Stomach smooth muscle (tissue), 2 donors: ENCODE measurements at regions not wholly inside any gene's neighbourhood (a gene's known extent, or its start where the extent isn't known, plus 50 kb on each side); places are given as distances from the start of the nearest gene placed in this dataset.
"Not testable (repeated sequence)": the region's sequence is repeated elsewhere in the genome, so short reads cannot be mapped to it uniquely, and the experiment has no call there.

Experiments
- H3K27ac ChIP-seq: one replicate; pipeline ENCODE4 v1.7.0; 2013; ENCODE audit warnings: mild to moderate bottlenecking, low read length, inconsistent platforms
- H3K27me3 ChIP-seq, 2 donors: one replicate each; pipeline ENCODE4 v1.7.0; 2013; ENCODE audit warnings: low read length in 2 of 2; ENCODE audit not compliant: insufficient read depth in 2 of 2, control insufficient read depth in 1 of 2
- H3K36me3 ChIP-seq, 2 donors: one replicate each; pipeline ENCODE4 v1.7.0; 2013; ENCODE audit warnings: low read length in 2 of 2; ENCODE audit not compliant: control insufficient read depth in 2 of 2, insufficient read depth in 2 of 2
- H3K4me1 ChIP-seq: one replicate; pipeline ENCODE4 v1.7.0; 2013; ENCODE audit warnings: low read length; ENCODE audit not compliant: control insufficient read depth, insufficient read depth
- H3K4me3 ChIP-seq, 2 donors: one replicate each; pipeline ENCODE4 v1.7.0; 2013; ENCODE audit warnings: low read length in 2 of 2
- H3K9ac ChIP-seq, 2 donors: one replicate each; pipeline ENCODE4 v1.7.0; 2013; ENCODE audit warnings: low read length in 2 of 2, mild to moderate bottlenecking in 1 of 2
- H3K9me3 ChIP-seq, 2 donors: one replicate each; pipeline ENCODE4 v1.7.0; 2013; ENCODE audit warnings: low read length in 2 of 2; ENCODE audit not compliant: control insufficient read depth in 2 of 2
- donor health status: healthy.
- donor health status: Pancreatic carcinoma.

DNA sequence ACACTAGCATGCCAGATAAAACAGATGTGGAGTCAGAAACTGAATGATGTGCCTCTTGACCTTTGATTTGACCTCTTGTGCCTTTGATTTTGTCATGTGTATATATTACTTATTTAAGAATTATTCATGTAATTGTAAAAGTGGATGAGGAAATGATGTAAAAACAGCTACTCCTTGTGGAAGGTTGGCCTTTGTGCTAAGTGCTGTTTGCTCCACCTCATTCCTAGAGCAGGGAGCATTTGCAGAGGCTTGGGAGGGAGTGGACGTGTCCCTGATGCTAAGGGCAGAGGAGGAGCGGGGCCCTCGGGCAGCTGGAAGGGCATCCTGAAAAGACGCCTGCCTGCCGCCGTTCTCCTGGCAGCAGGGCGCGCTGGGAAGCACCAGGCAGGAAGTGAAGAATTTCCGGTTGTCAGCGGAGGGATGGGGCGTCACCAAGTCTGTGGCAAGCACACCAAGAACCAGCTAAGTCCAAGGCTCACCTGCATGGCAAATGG is 197.6 kb upstream of the ZNF32 start:
- no peaks in the 10 kb centered on the region for H3K4me1 ChIP-seq
- no peak overlapping the region for H3K4me3 ChIP-seq
- H3K27me3 ChIP-seq = no peaks in the 10 kb centered on the region
- no peaks in the 10 kb centered on the region for H3K36me3 ChIP-seq
- H3K9me3 ChIP-seq = no peaks in the 10 kb centered on the region
- no peak overlapping the region for H3K9ac ChIP-seq
- H3K27ac ChIP-seq = no peak overlapping the region

DNA sequence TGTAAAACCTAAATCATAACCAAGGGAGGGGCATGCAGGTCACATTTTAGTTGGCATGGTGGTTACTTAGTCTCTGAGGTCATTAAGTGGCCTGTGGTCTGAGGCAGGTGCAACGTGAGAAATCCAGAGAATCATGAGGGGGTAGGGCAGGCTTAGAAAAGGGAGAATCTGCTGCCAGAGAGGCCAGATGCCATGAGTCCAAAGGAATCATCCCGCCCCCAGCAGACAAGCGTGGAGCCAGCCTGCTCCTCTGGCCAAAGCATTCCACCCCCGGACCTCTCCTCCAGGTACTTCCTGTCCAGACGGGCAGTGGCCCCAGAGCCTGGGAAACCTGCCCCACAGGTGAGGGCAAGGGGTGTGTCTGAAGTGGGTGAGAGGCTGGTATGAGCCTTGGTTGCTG is 196.4 kb upstream of the ZNF32 start:
- Histone ChIP-seq H3K4me1 (no peaks in the 10 kb centered on the region), H3K9me3 (no peaks in the 10 kb centered on the region), H3K36me3 (no peaks in the 10 kb centered on the region), H3K27me3 (no peaks in the 10 kb centered on the region), H3K4me3 (no peak overlapping the region), H3K9ac (no peak overlapping the region), H3K27ac (no peak overlapping the region)

DNA sequence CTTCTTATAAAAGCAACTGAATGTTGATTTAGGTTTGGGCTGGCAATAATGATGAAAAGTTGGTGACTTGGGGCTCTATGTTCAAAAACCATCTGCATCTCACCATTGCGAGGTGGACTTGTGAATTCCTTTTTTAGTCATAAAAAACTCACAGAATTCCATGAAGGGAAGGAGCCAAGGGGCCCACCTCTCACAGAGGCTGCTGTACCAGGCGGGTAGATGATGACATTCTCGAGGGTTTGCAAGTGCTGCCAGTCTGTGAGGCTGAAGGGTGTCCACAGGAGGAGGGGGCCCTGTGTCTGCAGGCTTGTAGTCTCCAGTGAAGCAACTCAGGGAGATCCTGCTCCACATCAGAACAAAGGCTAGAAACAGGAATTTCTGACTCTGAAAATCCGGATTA is 195.5 kb upstream of the ZNF32 start:
- Histone ChIP-seq H3K4me1 (no peaks in the 10 kb centered on the region), H3K27ac (no peak overlapping the region), H3K4me3 (no peak overlapping the region)

DNA sequence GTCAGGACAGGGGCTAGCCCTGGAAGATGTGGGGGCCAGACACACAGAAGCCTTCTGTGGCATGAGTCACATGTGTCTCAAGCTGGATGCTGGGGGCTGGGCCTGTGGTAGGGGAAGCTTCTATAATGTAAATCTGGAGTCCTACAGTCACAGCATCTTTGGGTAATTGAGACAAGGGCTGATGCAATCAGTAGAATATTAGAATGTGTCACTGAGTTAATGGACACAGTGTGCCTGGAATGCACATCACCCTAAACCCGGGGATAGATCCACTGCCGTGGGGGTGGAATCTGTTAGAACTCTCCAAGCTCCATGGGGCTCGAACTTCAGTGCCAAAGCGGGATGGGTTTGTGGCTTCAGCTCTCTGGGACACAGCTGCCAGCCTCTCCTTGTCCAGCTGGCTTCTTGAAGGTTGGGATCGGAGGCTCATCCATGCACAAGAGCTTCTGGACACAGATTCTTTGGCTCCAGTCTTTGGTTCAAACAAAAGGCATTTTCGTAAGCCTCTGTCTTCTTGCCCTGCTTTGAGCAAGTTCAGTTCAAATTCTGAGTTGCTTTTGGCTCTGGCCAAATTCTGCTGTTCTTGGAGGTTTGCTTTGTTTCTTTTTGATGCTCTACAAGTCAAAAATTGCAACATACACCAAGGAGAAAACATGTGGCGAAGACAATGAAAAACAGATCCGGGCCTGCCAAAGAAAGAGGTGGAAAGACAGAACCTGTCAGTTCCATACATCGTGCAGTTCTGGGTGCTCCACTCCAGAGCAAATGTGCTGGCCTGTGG is 194.8 kb upstream of the ZNF32 start:
- Histone ChIP-seq H3K4me1 (no peaks in the 10 kb centered on the region), H3K9ac (no peak overlapping the region), H3K4me3 (peak overlapping the region in 1 of 2 donors; percentile 22), H3K9me3 (no peaks in the 10 kb centered on the region), H3K36me3 (no peaks in the 10 kb centered on the region), H3K27me3 (no peaks in the 10 kb centered on the region), H3K27ac (no peak overlapping the region)

More for the DNA sequence above, 195.5 kb upstream of the ZNF32 start:
- H3K27me3 ChIP-seq = no peaks in the 10 kb centered on the region
- H3K9me3 ChIP-seq = no peaks in the 10 kb centered on the region
- no peak overlapping the region for H3K9ac ChIP-seq
- H3K36me3 ChIP-seq = no peaks in the 10 kb centered on the region

DNA sequence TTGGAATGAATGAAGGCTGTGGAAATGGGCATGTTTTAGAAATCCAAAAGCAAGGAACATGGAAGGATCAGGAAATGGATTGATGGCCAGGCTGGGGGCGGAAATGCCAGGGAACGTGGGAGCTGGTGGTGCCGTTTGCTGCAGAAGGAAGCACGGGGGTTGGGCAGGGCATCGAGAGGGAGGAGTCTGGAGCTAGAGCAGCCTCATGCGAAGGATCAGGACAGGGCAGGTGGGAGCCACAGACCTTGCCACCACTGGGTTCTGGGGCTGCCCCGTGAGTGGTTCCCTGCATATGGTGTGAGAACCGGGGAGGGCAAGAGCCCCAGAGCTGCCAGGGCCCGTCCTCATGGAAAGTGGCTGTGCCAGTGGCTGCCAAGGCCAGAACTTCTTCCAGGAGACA is 193.8 kb upstream of the ZNF32 start:
- Histone ChIP-seq H3K27ac (no peak overlapping the region), H3K27me3 (no peaks in the 10 kb centered on the region), H3K4me1 (no peaks in the 10 kb centered on the region), H3K36me3 (no peaks in the 10 kb centered on the region), H3K4me3 (no peak overlapping the region), H3K9ac (no peak overlapping the region), H3K9me3 (no peaks in the 10 kb centered on the region)

DNA sequence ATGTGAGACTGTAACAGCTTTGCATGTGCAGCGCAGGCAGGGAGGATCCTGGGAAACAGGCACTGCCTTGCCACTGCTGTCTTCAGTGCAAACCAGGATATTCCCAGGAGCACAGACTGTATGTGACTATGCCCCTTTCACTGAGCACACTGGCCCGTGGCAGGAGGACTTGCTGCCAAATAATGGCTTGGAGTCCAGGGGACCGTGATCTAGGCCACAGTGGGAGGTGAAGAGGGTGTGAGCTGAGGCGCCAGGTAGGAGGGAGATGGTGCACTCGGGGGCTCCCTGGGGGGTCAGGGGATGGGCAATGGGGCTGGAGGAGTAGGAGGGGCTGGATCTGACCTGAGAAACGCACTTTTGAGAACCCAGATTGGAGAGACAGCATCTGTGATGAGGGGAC is 193.4 kb upstream of the ZNF32 start:
- Histone ChIP-seq H3K9me3 (no peaks in the 10 kb centered on the region), H3K4me1 (no peaks in the 10 kb centered on the region), H3K27ac (no peak overlapping the region), H3K36me3 (no peaks in the 10 kb centered on the region), H3K4me3 (no peak overlapping the region), H3K27me3 (no peaks in the 10 kb centered on the region), H3K9ac (no peak overlapping the region)

DNA sequence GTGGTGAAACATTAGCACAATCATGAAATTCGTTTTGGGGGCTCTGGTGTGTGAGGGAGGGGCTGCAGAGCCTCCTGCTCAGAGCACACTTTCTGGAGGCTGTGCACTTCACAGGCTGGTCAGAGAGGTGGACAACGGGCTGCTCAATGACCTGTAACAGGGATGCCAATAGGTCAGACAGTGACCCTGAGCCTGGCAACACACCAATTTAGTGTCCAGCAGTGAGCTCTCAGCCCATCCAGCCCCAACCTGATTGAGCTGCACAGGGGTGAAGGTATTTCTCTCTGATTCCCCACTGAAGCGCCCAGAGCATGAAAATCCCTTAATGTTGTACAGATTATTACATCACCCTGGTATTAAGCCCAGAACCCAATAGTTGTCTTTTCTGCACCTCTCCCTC is 191.3 kb upstream of the ZNF32 start:
- Histone ChIP-seq H3K27ac (no peak overlapping the region), H3K27me3 (no peaks in the 10 kb centered on the region), H3K4me3 (no peak overlapping the region), H3K9me3 (no peaks in the 10 kb centered on the region), H3K36me3 (no peaks in the 10 kb centered on the region), H3K4me1 (no peaks in the 10 kb centered on the region), H3K9ac (no peak overlapping the region)

DNA sequence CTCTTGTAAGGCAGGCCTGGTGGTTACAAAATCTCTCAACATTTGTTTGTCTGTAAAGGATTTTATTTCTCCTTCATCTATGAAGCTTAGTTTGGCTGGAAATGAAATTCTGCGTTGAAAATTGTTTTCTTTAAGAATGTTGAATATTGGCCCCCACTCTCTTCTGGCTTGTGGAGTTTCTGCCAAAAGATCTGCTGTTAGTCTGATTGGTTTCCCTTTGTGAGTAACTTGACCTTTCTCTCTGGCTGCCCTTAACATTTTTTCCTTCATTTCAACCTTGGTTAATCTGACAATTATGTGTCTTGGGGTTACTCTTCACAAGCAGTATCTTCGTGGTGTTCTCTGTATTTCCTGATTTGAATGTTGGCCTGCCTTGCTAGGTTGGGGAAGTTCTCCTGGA is 186.1 kb upstream of the ZNF32 start:
- not testable (repeated sequence) for H3K27me3 ChIP-seq, H3K4me1 ChIP-seq, H3K36me3 ChIP-seq, H3K9ac ChIP-seq, H3K9me3 ChIP-seq, H3K27ac ChIP-seq, H3K4me3 ChIP-seq

DNA sequence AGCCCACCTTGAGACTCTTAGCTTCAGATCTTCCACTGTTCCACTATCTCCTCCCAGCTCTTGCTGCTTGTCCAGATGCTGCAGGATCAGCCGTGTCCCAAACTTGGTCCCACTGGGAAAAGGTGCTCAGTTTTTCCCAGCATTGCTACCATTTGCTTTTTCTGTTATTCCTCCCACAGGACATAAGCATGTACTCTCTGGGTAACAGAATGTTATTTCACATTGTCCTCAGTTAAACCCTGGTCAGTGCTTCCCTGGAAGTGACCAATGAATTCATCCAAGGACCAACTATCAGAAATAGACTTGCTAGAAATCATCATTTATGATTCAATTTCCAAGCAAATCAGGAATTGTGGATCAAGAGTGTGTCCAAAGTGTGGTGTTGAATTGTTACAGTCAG is 179.2 kb upstream of the ZNF32 start:
- H3K4me3 ChIP-seq = no peak overlapping the region
- H3K9ac ChIP-seq = no peak overlapping the region
- H3K9me3 ChIP-seq = no peaks in the 10 kb centered on the region
- no peaks in the 10 kb centered on the region for H3K36me3 ChIP-seq
- H3K27ac ChIP-seq = no peak overlapping the region
- H3K27me3 ChIP-seq = no peaks in the 10 kb centered on the region
- H3K4me1 ChIP-seq = no peaks in the 10 kb centered on the region

DNA sequence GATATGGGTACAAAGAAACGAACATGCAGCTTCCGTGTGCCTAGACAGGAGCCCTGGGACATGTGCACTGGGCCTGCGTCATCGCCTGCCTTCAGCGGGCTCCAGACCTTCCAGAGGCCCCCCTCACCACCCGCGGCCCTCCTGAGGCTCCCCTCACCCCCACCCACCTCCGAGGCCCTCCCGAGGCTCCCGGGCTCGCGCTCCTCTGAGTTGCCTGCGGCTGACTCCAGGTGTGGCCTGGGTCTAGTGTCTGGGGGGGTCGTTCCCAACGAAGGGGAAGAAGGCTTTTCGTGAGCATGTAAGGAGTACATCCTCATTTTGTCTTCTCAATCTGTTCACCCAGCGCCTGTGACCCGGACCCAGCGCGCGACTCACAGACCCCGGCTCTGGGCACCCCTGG is 177.3 kb upstream of the ZNF32 start:
- Histone ChIP-seq H3K9ac (no peak overlapping the region), H3K9me3 (no peaks in the 10 kb centered on the region), H3K27me3 (no peaks in the 10 kb centered on the region), H3K27ac (no peak overlapping the region), H3K4me3 (no peak overlapping the region), H3K4me1 (peaks cover 3% of the 10 kb centered on the region), H3K36me3 (no peaks in the 10 kb centered on the region)

DNA sequence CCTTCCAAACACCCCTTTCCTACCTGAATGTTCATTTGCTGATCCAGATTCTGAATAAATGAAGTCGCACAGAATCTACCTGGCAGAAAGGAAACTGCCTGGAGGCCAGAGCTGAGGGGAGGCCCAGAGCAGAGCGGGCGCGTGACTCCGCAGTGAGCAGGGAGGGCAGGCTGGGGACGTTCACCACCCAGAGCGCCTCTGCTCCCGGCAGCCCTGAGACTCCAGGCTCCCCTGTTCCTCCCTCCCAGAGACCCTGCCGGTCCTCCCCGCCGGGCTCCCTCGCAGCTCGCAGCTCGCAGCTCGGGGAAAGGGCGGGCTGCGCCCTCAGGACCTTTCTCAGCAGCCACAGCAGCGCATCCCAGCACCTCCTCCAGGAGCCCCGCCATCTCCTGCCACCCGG is 176.7 kb upstream of the ZNF32 start:
- Histone ChIP-seq H3K9ac (no peak overlapping the region), H3K4me1 (peaks cover 7% of the 10 kb centered on the region), H3K36me3 (no peaks in the 10 kb centered on the region), H3K4me3 (no peak overlapping the region), H3K27me3 (no peaks in the 10 kb centered on the region), H3K27ac (peak overlapping the region; percentile 53), H3K9me3 (no peaks in the 10 kb centered on the region)
